ENCODE measurements at regions not wholly inside any gene's neighbourhood (a gene's known extent, or its start where the extent isn't known, plus 50 kb on each side); places are given as distances from the start of the nearest gene placed in this dataset.
A peak's percentile ranks its signal among the peaks of the same experiment; 100 is the strongest.

DNA sequence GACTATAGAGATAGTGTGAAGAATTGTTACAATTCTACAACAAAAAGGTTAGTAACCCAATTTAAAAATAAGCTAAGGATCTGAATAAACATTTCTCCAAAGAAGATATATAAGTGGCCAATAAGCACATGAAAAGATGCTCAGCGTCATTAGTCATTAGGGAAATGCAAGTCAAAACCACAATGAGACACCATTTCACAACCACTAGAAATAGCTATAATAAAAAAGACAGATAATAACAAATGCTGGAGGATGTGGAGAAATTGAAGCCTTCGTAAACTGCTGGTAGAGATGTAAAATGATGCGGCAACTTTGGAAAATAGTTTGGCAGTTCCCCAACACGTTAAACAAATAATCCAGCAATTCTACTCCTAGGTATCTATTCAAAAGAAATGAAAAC, 366.5 kb upstream of the POU3F3 start:
- DNase-seq (ENCODE audit: low read depth in 4 of 4, low spot score in 2 of 4), result no peak

DNA sequence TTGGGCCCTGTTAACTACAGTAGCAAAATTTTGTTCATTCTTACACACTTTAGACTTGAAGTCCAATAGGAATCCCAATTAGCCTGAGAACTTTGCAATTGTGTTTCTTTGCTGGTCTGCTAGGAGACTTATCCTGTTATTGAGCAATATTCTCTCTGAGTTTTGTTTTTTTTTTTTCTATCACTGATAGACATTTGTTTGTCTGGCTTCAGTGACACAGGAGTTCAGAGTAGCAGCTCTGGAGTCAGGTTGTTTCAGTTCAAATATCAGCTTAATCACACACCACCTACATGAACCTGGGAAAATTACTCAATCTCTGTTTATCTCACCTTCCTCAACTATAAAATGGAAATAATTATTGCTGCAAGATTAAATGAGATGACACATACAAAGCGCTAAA, 360.2 kb upstream of the POU3F3 start:
- no peak for DNase-seq (ENCODE audit: low read depth in 4 of 4, low spot score in 2 of 4)

DNA sequence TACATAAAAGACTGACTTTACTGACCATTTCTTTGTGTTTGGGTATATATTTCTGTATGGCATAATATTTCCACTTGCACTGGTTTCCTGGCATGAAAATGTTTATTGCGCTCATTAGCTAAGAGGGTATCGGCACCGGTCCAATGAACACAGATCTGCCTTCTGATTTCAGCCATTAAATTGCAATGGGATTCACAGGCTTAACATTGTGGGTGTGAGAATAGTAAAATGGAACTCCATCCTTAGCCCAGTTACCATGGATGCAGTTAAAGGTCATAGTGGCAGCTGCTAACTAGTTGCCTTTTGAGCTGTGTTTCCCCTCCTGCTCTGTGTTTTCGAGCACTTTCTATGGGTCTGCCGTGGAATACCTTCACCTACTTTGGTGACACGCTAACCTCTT, 352.6 kb upstream of the POU3F3 start:
- no peak for DNase-seq (ENCODE audit: low read depth in 4 of 4, low spot score in 2 of 4)

DNA sequence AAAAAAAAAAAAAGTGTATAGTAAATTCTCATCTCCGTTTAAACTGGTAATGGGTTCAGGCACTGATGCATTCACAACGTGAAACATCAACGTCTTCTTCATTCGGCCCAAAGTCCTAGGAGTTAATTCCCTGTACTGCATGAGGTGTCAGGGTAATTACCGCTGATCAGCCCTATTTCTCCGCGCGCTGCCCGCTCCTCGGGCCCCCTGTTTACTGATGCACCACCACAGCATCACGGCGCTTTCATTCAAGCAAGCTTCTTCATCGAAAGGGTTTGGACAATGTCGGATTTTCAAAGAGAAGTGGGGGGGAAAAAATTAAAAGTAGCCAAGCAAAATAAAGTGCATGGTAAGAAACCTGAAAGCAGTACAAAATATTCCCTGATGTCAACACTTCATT, 352.0 kb upstream of the POU3F3 start:
- no peak for DNase-seq (ENCODE audit: low read depth in 4 of 4, low spot score in 2 of 4)

DNA sequence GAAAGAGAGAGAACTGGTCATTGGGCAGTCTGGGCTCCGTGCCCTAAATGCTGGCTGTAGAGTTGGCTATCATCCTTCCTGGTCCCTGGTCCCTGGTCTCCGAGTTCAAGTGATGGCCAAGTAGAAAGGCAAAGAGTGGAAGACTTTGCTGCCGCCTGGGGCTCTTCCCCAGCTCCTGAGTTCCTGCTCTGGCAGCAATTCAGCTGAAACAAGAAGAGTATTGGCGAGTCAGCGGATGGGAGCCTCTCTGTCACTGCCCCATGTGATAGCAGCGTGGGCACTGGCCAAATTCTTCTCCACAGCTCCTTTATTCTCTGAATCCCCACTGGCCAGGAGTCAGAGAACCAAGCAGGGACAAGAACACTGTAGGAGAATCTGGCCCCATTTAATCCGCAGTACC, 351.0 kb upstream of the POU3F3 start:
- DNase-seq (ENCODE audit: low read depth in 4 of 4, low spot score in 2 of 4), result no peak

- DNase-seq (ENCODE audit: low read depth in 4 of 4, low spot score in 2 of 4), result no peak
These were observed 349.4 kb upstream of the POU3F3 start for GRCh38 chr2:104504331-104505073.

- no peak for DNase-seq (ENCODE audit: low read depth in 4 of 4, low spot score in 2 of 4)
These were observed 335.7 kb upstream of the POU3F3 start for GRCh38 chr2:104518256-104518655.

GRCh38 chr2:104521247-104521646, 332.7 kb upstream of the POU3F3 start:
- peak in 1 of 4 donors; percentile 9 for DNase-seq (ENCODE audit: low read depth in 4 of 4, low spot score in 2 of 4)

GRCh38 chr2:104523921-104524320, 330.0 kb upstream of the POU3F3 start:
- no peak for DNase-seq (ENCODE audit: low read depth in 4 of 4, low spot score in 2 of 4)

DNA sequence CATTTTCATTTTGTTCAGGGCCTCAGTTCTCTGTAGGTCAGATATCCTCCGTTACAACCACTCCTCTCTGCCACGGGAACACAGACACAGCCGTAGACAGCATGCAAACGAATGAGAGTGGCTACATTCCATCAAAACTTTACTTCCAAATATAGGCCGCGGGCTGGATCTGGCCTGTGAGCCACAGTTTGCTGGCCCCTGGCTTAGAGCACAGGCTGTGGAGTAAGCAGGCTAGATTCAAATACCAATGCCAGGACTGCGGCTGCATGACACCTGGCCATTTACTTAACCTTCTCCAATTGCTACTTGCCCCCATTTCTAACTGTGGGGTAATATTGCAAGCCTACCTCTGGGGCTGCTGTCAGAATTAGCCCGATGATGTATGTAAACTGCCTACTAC, 325.8 kb upstream of the POU3F3 start:
- DNase-seq (ENCODE audit: low read depth in 4 of 4, low spot score in 2 of 4), result no peak

GRCh38 chr2:104531122-104531521, 322.8 kb upstream of the POU3F3 start:
- no peak for DNase-seq (ENCODE audit: low read depth in 4 of 4, low spot score in 2 of 4)

GRCh38 chr2:104537116-104537515, 316.8 kb upstream of the POU3F3 start:
- DNase-seq (ENCODE audit: low read depth in 4 of 4, low spot score in 2 of 4), result no peak

GRCh38 chr2:104538077-104538476, 315.8 kb upstream of the POU3F3 start:
- DNase-seq (ENCODE audit: low read depth in 4 of 4, low spot score in 2 of 4), result no peak

DNA sequence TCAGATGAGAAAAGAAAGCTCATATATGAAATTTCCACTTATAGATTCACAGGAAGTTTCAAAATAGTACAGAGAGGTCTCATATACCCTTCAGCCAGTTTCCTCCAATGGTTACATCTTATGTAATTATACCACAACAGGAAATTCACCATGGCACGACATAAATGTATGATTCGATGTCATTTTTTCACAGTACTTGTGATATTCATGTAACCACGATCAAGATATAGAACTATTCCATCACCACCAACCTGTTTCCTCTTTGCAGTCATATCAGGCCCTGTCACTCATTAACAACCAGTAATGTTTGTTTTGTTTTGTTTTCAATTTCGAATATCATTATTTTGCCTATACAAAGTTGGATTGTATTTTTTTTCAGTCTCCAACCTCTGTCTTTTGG, 314.3 kb upstream of the POU3F3 start:
- DNase-seq (ENCODE audit: low read depth in 4 of 4, low spot score in 2 of 4), result no peak

- no peak for DNase-seq (ENCODE audit: low read depth in 4 of 4, low spot score in 2 of 4)
These were observed 308.9 kb upstream of the POU3F3 start for GRCh38 chr2:104545055-104545454.

GRCh38 chr2:104546537-104546936, 307.4 kb upstream of the POU3F3 start:
- DNase-seq (ENCODE audit: low read depth in 4 of 4, low spot score in 2 of 4), result no peak

DNA sequence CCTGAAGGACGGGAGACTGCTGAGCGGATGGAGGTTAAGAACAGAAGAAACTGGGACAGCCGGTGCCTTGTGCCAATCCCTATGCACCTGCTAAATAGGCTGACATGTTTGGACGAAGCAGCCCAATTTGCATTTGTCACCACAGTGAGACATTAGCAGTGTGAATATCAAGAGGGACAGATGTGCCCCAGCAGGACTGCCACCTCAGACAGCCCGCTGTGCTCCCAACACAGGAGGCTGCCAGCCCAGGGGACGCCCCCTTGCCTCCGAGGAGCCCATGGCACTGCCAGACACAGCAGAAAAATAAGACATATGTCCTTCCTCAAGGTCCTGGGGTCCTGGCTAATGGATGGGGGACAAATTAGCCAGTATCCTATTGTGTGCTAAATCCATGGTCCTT, 306.7 kb upstream of the POU3F3 start:
- no peak for DNase-seq (ENCODE audit: low read depth in 4 of 4, low spot score in 2 of 4)

GRCh38 chr2:104561251-104561650, 292.7 kb upstream of the POU3F3 start:
- no peak for DNase-seq (ENCODE audit: low read depth in 4 of 4, low spot score in 2 of 4)

- DNase-seq (ENCODE audit: low read depth in 4 of 4, low spot score in 2 of 4), result no peak
These were observed 291.4 kb upstream of the POU3F3 start for GRCh38 chr2:104562537-104562936.

- DNase-seq (ENCODE audit: low read depth in 4 of 4, low spot score in 2 of 4), result no peak
These were observed 290.4 kb upstream of the POU3F3 start for GRCh38 chr2:104563398-104563996.

DNA sequence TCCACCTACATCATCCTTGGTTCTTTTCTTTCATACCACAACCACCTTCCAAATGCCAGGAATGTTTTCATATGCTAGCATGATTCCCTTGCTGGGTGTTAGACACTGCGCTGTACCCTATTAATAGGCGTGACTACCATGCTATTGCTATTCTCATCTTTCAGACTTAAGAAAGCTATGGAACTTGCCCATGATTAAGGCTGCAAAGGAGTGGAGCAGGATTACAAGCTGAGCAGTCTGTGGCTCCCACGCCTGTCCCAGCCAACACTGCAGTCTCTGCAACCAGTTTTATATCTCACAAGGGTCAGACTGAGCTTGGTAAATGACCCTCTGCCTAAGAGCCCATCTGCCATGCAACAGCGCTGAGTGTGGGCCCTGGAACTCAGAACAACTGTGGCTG, 285.7 kb upstream of the POU3F3 start:
- DNase-seq (ENCODE audit: low read depth in 4 of 4, low spot score in 2 of 4), result no peak

GRCh38 chr2:104570259-104570658, 283.7 kb upstream of the POU3F3 start:
- DNase-seq (ENCODE audit: low read depth in 4 of 4, low spot score in 2 of 4), result no peak

GRCh38 chr2:104572834-104573233, 281.1 kb upstream of the POU3F3 start:
- DNase-seq (ENCODE audit: low read depth in 4 of 4, low spot score in 2 of 4), result no peak
